ENCODE measurements at regions not wholly inside any gene's neighbourhood (a gene's known extent, or its start where the extent isn't known, plus 50 kb on each side); places are given as distances from the start of the nearest gene placed in this dataset.
"Not testable (repeated sequence)": the region's sequence is repeated elsewhere in the genome, so short reads cannot be mapped to it uniquely, and the experiment has no call there.

GRCh38 chr2:122565364-122565763 lies 809.9 kb downstream of the TSN start:
- peaks cover 4% of the 10 kb centered on the region for H3K4me1 Mint-ChIP-seq
- H3K4me3 Mint-ChIP-seq: no peak overlapping the region
- H3K9me3 Mint-ChIP-seq: no peaks in the 10 kb centered on the region
- H3K27me3 Mint-ChIP-seq (ENCODE audit: low read depth): no peaks in the 10 kb centered on the region
- no peak for TF ChIP-seq CTCF (conservative IDR thresholded peaks at IDR 0.05)
- no peak for DNase-seq (ENCODE audit: low read depth, low spot score)
- no peaks in the 10 kb centered on the region for H3K36me3 Mint-ChIP-seq (ENCODE audit: low read depth)
- H3K27ac Mint-ChIP-seq (ENCODE audit: unreplicated experiment): no peak overlapping the region

GRCh38 chr2:122570641-122571040 lies 815.2 kb downstream of the TSN start:
- Mint-ChIP-seq H3K4me1 (no peaks in the 10 kb centered on the region), H3K9me3 (peaks cover 6% of the 10 kb centered on the region), H3K27me3 (ENCODE audit: low read depth) (no peaks in the 10 kb centered on the region), H3K27ac (ENCODE audit: unreplicated experiment) (no peak overlapping the region), H3K36me3 (ENCODE audit: low read depth) (no peaks in the 10 kb centered on the region), H3K4me3 (no peak overlapping the region)
- no peak for TF ChIP-seq CTCF (conservative IDR thresholded peaks at IDR 0.05)
- no peak for DNase-seq (ENCODE audit: low read depth, low spot score)

- not testable (repeated sequence) for H3K27me3 Mint-ChIP-seq (ENCODE audit: low read depth); H3K4me1 Mint-ChIP-seq; H3K27ac Mint-ChIP-seq (ENCODE audit: unreplicated experiment); DNase-seq (ENCODE audit: low read depth, low spot score); H3K9me3 Mint-ChIP-seq; H3K36me3 Mint-ChIP-seq (ENCODE audit: low read depth); H3K4me3 Mint-ChIP-seq
Observed at GRCh38 chr2:122571471-122571870, 816.0 kb downstream of the TSN start.

- peaks cover 6% of the 10 kb centered on the region for H3K9me3 Mint-ChIP-seq
- TF ChIP-seq CTCF (conservative IDR thresholded peaks at IDR 0.05): no peak
- no peak for DNase-seq (ENCODE audit: low read depth, low spot score)
- H3K27ac Mint-ChIP-seq (ENCODE audit: unreplicated experiment): no peak overlapping the region
- no peaks in the 10 kb centered on the region for H3K36me3 Mint-ChIP-seq (ENCODE audit: low read depth)
- no peaks in the 10 kb centered on the region for H3K27me3 Mint-ChIP-seq (ENCODE audit: low read depth)
- H3K4me3 Mint-ChIP-seq: no peak overlapping the region
- no peaks in the 10 kb centered on the region for H3K4me1 Mint-ChIP-seq
Observed at GRCh38 chr2:122575076-122575475, 819.6 kb downstream of the TSN start.

GRCh38 chr2:122583159-122583917 lies 827.9 kb downstream of the TSN start:
- no peaks in the 10 kb centered on the region for H3K36me3 Mint-ChIP-seq (ENCODE audit: low read depth)
- H3K4me3 Mint-ChIP-seq: no peak overlapping the region
- TF ChIP-seq CTCF (conservative IDR thresholded peaks at IDR 0.05): no peak
- H3K4me1 Mint-ChIP-seq: no peaks in the 10 kb centered on the region
- no peak for DNase-seq (ENCODE audit: low read depth, low spot score)
- no peak overlapping the region for H3K27ac Mint-ChIP-seq (ENCODE audit: unreplicated experiment)
- peaks cover 14% of the 10 kb centered on the region for H3K9me3 Mint-ChIP-seq
- H3K27me3 Mint-ChIP-seq (ENCODE audit: low read depth): no peaks in the 10 kb centered on the region

- H3K9me3 Mint-ChIP-seq: peaks cover 13% of the 10 kb centered on the region
- H3K27ac Mint-ChIP-seq (ENCODE audit: unreplicated experiment): no peak overlapping the region
- TF ChIP-seq CTCF (conservative IDR thresholded peaks at IDR 0.05): no peak
- no peaks in the 10 kb centered on the region for H3K27me3 Mint-ChIP-seq (ENCODE audit: low read depth)
- no peaks in the 10 kb centered on the region for H3K36me3 Mint-ChIP-seq (ENCODE audit: low read depth)
- H3K4me3 Mint-ChIP-seq: no peak overlapping the region
- no peaks in the 10 kb centered on the region for H3K4me1 Mint-ChIP-seq
- DNase-seq (ENCODE audit: low read depth, low spot score): no peak
Observed at GRCh38 chr2:122590524-122590923, 835.1 kb downstream of the TSN start.

Measured in neural crest cell (in vitro differentiated cells).